HG02885 (cell line): ENCODE measurements at regions not wholly inside any gene's neighbourhood (a gene's known extent, or its start where the extent isn't known, plus 50 kb on each side); places are given as distances from the start of the nearest gene placed in this dataset.

Experiments
- ATAC-seq: cut with Tn5 transposase; IDR thresholded peaks from one replicate; pipeline ENCODE4 v1.9.1; 2021; ENCODE audit warnings: mild to moderate bottlenecking; ENCODE audit not compliant: unreplicated experiment, poor library complexity

DNA sequence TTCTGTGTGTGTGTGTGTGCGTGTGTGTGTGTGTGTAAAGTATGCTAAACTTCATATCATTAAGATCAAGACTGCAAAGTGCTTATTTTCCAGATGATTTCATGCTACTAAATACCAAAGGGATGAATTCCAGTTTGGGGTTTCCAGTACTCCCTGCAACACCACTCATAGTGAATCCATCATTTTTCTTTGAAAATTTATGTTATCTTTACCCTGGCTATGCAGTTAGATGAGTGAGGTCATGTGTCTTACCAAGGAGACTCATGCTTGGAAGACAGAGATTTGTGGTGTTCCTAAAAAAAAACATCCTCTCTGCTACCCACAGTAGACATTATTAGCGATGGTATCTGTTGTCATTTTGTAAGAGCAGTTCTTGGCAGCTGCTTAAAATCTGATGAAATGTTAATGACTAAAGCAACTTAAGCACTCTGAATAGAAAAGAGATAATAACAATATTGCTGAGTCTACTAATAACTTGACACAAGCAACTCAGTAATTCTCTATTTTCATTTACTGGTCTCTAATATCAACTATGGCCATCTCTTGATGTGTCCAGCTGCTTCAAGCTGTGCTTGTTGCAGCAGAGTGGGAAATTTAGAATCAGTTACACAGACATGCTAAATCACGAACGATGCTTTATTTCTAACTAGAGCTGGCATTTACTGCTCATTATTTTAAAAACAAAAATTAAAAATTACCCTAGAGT is 1953.0 kb upstream of the IGFBP7 start:
- no peak for ATAC-seq

DNA sequence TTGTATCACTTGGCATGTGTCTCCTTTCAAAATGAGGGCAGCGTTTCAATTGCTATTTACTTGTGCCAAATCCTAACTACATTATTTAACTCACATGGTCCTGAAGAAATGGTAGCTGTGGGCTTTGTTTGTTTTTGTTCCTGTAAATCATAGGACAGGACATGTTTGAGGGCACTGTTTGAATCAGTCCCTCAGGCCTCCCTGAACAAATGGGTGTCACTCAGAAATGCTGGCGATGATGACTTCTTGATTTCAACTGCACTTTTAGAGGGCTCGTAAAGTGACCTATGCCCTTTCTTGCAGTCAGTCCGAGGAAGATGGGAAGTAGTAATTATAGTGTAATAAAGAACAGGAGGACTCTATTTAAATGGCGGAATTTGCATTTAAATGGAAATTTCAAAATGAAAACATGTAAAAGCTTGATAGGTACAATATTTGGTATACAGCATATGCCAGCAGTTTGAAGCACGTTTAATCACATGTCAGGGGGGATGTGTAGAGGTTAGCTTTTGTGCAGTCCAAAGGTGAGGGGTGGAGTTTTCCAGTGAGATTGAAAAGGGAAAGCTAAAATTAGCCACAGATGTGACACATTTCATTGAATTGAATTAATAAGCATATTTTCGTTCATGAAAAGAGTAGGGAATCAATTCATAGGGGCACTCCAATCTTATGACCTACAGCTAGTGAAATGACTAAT is 1958.7 kb upstream of the IGFBP7 start:
- no peak for ATAC-seq

- ATAC-seq = no peak
Observed at GRCh38 chr4:59086410-59086809, 1976.2 kb upstream of the IGFBP7 start.

DNA sequence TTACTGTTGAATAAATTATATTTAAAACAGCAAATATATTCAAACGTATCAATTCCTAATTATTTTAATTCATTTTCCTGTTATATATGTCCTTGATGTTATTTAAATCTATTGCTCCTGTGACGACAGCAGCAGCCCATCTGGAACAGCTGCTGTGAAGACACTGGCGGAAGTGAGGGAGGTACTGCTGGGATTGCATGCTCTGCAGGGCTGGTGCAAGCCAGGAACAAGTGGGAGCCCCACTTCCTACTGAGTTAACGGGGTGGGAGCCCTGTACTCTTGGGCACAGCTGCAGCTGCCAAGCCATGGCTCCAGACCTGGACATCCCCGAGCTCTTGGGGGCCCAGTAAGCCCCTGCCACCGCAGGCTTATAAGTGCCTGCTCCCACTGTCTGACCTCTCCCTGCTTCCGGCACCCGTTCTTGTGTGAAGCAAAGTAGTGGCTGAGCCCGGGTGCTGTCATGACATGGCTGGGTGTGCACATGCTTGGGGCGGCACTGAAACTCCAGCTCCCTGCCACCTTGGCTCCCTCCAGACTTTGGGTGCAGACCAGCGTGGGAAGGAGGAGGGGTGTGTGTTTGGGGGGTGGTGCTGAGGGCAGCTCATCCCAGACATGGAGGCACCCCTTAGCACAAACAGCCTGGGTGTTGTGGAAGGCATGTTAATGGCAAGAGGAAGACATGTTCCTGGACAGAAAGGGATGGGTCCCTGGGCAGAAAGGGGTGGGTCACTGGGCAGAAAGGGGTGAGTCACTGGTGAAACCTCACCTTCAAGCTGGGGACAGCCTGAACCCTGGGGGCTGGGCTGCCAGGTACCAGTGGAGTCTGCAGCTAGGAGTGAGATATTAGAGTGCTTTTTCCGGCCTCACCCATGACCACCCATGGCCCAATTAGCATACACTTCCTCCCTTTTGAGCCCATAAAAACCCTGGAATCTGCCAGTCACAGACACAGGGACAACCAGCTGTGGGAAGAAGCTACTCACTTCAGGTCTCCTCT is 1981.3 kb upstream of the IGFBP7 start:
- no peak for ATAC-seq

GRCh38 chr4:59094505-59094904 is 1984.3 kb upstream of the IGFBP7 start:
- ATAC-seq = no peak

GRCh38 chr4:59102311-59102710 is 1992.1 kb upstream of the IGFBP7 start:
- ATAC-seq = no peak

- no peak for ATAC-seq
Observed at GRCh38 chr4:59120287-59120814, 2010.2 kb upstream of the IGFBP7 start.

DNA sequence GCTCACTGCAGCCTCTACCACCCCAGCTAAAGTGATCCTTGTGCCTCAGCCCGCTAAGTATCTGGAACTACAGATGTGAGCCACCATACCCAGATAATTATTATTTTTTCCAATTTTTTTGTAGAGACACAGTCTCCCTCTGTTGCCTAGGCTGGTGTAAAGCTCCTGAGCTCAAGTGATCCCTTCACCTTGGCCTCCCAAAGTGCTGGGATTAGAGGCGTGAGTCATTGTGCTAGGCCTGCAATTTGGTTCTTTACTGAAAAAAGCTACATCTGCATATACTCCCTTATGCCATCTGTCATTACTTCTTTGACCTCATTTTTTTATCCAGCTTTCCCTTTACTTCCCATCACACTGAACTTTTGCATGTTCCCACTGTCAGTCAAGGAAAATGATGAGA is 2012.4 kb upstream of the IGFBP7 start:
- ATAC-seq = no peak

GRCh38 chr4:59126159-59126558 is 2016.0 kb upstream of the IGFBP7 start:
- ATAC-seq = no peak

DNA sequence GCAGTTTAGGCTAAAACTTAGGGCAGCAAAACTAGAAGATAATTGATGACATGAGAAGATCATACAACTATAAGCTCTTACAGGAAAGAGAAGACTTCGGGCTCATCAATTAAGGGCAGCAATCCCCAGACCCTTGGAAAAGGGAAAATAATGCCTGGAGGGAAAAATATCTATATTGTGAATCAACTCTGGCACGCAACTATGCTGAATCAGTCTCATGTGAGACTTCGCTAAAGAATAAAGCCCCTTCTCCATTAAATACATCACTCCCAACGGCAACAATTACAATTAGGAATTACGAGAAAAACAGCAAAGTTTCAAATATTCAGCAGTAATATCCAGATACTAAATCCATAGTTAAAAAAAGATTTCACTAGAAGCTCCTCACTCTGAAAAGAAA is 2016.8 kb upstream of the IGFBP7 start:
- no peak for ATAC-seq

DNA sequence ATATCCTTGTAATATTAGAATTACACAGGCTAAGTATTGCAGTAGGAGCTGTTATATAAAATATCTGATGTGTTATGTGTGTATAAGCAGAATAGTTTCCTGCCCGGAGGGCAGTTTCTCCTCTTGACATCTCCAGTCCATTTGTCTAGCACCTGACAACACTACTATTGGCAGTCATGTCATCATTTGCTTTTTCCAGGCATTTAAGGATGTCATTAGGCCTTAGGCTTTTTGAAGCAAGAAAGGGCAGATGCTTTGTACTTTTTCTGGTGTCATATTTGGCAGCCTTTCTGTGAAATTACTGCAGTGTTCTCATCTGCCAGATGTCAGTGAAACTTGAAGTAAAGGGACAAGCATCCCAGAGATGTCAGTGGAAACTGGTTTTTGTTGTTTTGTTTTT is 2017.6 kb upstream of the IGFBP7 start:
- ATAC-seq = no peak

GRCh38 chr4:59135248-59135985 is 2025.2 kb upstream of the IGFBP7 start:
- ATAC-seq = no peak

DNA sequence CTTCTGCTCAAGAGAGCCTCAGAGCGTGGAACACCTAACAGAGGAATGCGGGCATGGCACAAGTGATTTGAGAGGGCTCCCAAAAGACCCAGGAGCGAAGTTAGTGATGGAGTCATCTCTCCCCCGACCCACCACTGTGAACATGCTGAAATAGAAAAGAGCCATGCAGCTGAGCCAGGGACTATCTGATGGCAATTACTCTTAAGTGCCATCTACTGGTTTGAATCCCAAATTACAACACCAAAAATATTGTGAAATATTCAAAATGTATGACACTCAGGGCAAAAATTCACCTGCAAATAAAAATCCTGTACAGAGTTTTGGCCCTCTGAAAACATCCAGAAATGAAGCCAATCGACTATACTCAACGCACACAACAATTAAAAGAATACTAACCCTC is 2038.9 kb upstream of the ADGRL3 start:
- ATAC-seq = no peak

DNA sequence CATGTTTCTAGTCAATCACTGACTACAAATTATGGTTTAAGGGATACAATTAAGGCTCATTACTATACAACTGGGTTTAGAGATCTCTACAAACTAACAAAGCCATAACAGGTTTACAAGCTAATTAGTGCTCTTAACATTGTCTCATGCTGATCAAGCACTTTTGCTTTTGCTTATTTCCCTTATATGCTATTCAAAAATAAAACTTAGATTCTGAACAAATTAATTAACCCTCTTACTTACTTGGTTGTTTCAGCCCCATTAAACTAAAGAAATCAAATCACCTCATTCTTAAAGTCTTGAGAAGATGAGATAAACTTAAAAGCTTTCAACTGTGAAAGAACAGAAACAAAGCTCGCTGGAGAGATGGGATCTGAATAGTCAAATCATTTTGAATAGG is 2024.5 kb upstream of the ADGRL3 start:
- ATAC-seq = no peak

- ATAC-seq = no peak
Observed at GRCh38 chr4:59179372-59179771, 2020.8 kb upstream of the ADGRL3 start.

- no peak for ATAC-seq
Observed at GRCh38 chr4:59180161-59180560, 2020.0 kb upstream of the ADGRL3 start.

GRCh38 chr4:59180969-59181368 is 2019.2 kb upstream of the ADGRL3 start:
- no peak for ATAC-seq

- ATAC-seq = no peak
Observed at GRCh38 chr4:59195839-59196238, 2004.3 kb upstream of the ADGRL3 start.

DNA sequence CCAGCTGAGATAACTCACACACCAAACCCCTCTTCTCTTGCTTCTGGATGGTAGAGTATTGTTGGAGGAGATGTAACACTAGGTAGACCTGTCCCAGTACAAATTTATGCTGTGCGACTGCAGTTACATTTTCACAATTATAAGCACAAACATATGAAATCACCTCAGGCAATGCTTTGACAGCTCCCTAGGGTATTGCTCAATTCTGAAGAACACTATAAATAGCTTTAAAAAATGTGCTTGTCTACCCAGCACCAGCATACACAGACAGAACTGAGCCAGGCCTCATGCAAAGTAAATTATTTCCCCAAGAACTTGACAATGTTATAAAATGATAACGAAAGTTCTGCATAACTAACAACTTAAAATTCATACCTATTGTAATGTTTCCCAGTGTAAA is 1999.1 kb upstream of the ADGRL3 start:
- ATAC-seq = no peak
